ENCODE measurements at regions not wholly inside any gene's neighbourhood (a gene's known extent, or its start where the extent isn't known, plus 50 kb on each side); places are given as distances from the start of the nearest gene placed in this dataset.

DNA sequence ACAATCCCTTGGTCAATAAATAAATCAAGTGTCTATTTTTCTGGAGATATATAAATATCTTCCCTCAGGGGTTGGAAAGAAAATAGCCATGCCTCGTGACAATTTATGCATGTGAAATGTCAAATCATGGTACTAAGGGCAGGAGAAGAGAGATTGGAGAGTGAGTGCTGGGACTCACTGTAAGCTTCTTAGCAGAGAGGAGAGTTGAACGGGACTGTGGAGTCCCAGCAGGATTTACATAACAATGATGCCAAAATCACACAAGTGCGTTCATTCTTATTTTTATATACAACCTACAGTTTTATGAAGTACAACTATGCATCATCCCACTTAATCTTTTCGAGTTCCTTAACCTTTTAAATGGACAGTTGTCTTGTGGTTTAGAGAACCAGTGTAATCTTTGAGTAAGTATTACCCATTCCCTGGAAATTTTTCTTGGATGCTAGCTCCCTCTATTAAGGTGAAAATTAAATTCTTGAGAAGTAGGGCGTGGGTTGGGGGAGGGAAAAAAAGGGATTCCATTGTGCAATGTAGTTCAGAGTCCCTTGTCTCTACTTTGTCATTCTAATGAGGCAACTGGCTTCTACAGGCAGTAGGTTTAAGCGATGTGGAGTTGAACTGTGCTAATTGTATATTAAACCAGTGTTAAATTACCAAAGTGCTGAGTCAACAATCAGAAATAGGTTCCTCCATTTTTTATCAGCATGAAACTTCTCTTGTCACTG is 143.6 kb upstream of the EPHA4 start:
- in situ Hi-C loops (cut with MboI; ENCODE audit: low sequenced_read_pairs): no loop called here

DNA sequence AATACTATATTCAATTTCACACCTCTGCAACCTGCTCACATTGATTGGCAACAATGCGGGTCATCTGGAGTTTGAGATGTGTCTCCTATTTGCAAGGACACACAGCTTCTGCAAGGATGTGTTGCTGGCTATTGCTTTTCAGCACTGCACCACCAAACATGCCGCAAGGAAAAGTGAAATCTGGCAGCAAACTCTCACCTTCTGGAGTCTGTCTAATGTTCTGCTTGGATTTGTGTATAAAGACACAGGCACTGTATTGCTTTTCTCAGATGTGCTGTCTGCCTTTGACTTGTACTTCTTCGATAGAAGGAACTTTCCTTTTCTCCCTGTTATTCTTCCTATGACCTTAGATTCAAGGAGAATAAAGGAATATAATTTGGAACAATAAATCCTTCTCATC is 138.6 kb upstream of the EPHA4 start:
- in situ Hi-C loops (cut with MboI; ENCODE audit: low sequenced_read_pairs): no loop called here

GRCh38 chr2:221708902-221709301 is 136.8 kb upstream of the EPHA4 start:
- in situ Hi-C loops (cut with MboI; ENCODE audit: low sequenced_read_pairs): no loop called here

DNA sequence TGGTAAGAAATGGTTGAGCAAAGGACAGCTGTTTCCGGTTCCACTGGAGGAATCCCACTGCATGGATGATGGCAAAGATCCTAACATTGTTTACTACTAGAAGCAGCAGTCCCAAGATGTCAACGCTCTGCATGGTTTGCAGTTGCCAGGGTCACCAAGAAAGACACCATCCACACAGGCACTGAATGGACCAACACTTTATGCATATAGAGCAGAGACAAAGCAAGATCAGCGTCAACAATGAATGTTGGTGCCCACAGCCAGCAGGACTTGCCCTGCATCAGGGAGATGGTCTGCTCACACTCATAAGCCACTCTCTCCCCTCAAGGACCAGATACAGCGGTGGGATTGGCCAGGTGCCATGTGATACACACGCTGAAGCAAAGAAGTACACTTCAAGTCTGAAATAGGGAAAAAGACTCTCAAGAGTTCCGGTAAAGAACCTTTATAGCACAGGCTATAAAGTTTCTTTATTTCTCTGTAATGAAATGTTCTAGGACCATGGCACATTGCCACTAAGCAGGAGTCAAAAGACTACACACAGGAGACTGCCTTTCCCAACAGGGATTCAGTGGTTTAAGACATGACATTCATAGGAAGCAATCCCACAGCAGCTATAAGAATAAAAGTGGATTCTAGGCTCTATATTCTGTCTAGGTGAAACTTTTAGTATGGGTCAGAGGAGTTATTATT is 133.2 kb upstream of the EPHA4 start:
- in situ Hi-C loops (cut with MboI; ENCODE audit: low sequenced_read_pairs): no loop called here

- in situ Hi-C loops (cut with MboI; ENCODE audit: low sequenced_read_pairs): no loop called here
Measured at GRCh38 chr2:221704442-221704841, 132.3 kb upstream of the EPHA4 start.

DNA sequence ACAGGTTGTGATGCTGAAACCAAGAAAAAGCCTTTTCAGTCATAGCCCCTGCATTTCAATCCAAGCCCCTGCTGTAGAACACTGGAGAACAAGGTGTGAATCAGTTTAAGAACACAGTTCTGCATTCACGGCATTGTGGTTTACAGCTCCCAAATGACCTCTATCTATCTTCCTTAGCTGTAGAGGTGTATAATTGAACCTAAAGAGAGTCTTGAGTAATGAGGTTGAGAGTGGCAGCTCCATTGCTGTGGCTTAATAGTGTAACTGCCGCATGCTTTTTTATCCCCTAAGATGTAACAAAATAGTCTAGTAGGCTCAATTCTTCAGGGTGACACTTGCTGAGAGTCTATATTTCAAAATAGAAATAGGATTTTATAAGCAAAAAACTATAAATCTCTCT is 121.3 kb upstream of the EPHA4 start:
- in situ Hi-C loops (cut with MboI; ENCODE audit: low sequenced_read_pairs): no loop called here

DNA sequence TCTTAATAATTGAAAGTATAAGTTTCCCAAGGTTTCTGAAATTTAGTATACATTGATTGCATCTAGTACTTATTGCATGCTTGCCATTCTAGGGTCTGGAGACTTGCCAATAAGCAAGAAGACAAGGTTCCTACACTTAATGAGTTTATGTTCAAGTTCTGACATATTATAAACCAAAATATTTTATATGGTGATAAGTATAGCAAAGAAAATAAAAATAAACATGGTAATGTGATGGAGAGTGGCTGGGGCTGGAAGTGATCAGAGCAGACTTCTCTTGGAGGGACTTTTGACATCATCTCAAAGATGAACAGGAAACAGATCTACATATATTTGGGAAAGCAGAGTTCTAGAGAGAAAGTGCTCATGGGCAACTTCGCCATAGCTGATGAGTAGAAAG is 119.5 kb upstream of the EPHA4 start:
- in situ Hi-C loops (cut with MboI; ENCODE audit: low sequenced_read_pairs): no loop called here

DNA sequence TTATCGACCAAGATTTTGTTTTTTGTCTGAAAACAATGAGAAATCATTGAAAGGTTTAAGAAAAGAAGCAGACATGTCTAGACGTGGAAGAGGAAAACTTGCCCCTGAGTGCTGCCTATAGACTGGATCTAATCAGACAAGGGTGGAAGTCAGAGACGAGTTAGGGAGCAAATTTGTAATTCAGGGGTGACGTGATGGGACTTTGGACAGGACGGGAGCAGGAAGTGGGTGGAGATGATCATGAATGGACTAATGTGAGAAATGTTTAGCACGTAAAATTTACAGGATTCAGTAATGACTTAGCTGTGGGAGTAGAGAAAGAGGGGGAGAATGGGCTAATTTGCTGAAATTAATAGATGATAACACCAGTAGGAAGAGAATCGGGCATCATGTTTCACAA is 117.0 kb upstream of the EPHA4 start:
- in situ Hi-C loops (cut with MboI; ENCODE audit: low sequenced_read_pairs): no loop called here

GRCh38 chr2:221680548-221680947 is 108.4 kb upstream of the EPHA4 start:
- in situ Hi-C loops (cut with MboI; ENCODE audit: low sequenced_read_pairs): no loop called here

DNA sequence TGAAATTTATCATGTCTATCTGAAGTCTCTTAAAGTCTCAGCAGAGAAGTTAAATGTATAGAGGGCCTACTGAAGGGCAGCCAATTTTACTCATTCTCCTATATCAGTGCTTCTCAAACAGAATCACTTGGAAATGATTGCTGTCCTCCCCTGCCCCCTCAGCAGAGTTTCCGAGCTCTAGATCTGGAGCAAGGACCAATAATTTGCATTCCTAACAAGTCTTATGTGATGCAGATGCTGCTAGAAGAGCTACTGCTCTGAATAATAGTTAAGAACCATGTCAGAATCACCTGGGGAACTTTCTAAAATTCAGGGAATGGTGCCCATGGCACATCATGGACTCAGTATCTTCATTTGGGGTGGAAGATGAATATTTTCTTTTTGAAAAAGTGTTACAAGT is 105.6 kb upstream of the EPHA4 start:
- in situ Hi-C loops (cut with MboI; ENCODE audit: low sequenced_read_pairs): no loop called here

- in situ Hi-C loops (cut with MboI; ENCODE audit: low sequenced_read_pairs): no loop called here
Measured at GRCh38 chr2:221676566-221677172, 104.6 kb upstream of the EPHA4 start.

- in situ Hi-C loops (cut with MboI; ENCODE audit: low sequenced_read_pairs): no loop called here
Measured at GRCh38 chr2:221675201-221675908, 103.3 kb upstream of the EPHA4 start.

- in situ Hi-C loops (cut with MboI; ENCODE audit: low sequenced_read_pairs): no loop called here
Measured at GRCh38 chr2:221674446-221674845, 102.3 kb upstream of the EPHA4 start.

DNA sequence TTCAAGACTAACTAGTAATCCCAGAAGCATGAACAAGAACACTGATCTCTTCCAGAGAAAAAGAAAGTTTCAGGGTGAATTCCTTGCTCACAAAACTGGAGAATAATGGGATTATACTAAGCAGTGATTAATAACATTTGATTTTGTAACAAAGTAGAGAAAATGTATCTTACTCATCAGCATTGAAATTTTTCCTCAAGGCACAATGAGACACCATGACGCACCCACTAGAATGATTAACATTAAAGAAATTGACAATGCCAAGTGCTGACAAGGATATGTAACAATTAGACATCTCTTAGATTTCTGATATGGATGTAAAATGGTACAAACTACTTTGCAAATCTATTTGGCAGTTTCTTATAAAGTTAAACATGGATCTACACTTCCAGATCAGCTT is 101.1 kb upstream of the EPHA4 start:
- in situ Hi-C loops (cut with MboI; ENCODE audit: low sequenced_read_pairs): no loop called here

GRCh38 chr2:221671515-221671914 is 99.4 kb upstream of the EPHA4 start:
- in situ Hi-C loops (cut with MboI; ENCODE audit: low sequenced_read_pairs): no loop called here

- in situ Hi-C loops (cut with MboI; ENCODE audit: low sequenced_read_pairs): no loop called here
Measured at GRCh38 chr2:221662689-221663391, 90.7 kb upstream of the EPHA4 start.

DNA sequence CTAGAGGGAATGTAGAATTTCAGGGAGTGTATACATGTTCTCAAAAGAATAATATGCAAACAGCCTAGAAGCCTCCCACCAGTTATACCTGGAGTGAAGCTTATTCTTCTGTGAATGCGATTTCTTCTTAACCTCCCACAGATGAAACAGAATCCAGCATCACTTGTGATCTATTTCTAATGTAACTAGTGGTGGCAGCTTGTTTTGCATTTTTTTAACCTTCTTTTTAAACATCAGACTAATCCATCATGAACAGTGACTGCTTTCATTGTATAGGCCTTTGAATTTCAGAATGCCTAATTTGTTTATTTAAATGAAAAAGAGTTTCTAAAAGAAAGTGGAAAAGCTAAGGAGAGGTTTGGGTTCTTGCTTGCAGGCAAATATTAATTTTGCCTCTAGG is 85.7 kb upstream of the EPHA4 start:
- in situ Hi-C loops (cut with MboI; ENCODE audit: low sequenced_read_pairs): no loop called here

GRCh38 chr2:221655300-221655699 is 83.2 kb upstream of the EPHA4 start:
- in situ Hi-C loops (cut with MboI; ENCODE audit: low sequenced_read_pairs): no loop called here

DNA sequence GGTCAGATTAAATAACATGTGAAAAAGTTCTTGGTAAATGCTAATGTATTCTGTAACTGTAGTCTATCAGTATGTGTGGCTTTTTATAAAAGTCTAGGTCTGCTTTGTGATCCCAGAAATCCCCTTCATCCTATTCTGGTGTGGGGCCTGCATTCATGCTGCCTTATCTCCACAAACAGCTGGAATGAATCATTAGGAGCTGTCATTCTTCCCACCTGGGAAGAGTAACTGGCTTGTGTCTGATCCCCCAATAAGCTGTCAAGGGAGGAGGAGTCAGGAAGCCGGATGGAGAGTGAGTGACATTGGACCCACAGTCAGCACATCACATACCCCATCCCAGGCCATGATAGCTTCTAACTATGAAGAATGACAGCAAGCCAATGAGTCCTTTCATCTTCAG is 81.1 kb upstream of the EPHA4 start:
- in situ Hi-C loops (cut with MboI; ENCODE audit: low sequenced_read_pairs): no loop called here

GRCh38 chr2:221649051-221649775 is 77.1 kb upstream of the EPHA4 start:
- in situ Hi-C loops (cut with MboI; ENCODE audit: low sequenced_read_pairs): no loop called here
